ENCODE measurements at regions not wholly inside any gene's neighbourhood (a gene's known extent, or its start where the extent isn't known, plus 50 kb on each side); places are given as distances from the start of the nearest gene placed in this dataset.

- in situ Hi-C loops (cut with HindIII; ENCODE audit: low pct_unique_long_range_greater_than_20kb, low sequenced_read_pairs) (no loop called here), intact Hi-C loops (cut with micrococcal nuclease; ENCODE audit: unreplicated experiment) (no loop called here)
- H3K36me3 ChIP-seq (ENCODE audit: control insufficient read depth, insufficient read depth, low read length): no peaks in the 10 kb centered on the region
- H3K27ac ChIP-seq (ENCODE audit: low read length): no peak overlapping the region
- H3K9me3 ChIP-seq (ENCODE audit: control insufficient read depth, insufficient read depth, low read depth, low read length): no peaks in the 10 kb centered on the region
- POLR2A ChIA-PET: no interaction called here
- H3K4me3 ChIP-seq (ENCODE audit: low read depth in 2 of 2, low read length in 2 of 2): no peak overlapping the region
- CTCF ChIA-PET: no interaction called here
- ATAC-seq (no peak), DNase-seq (ENCODE audit: low read depth, low spot score) (no peak)
- TF ChIP-seq POLR2AphosphoS5 (IDR thresholded peaks at IDR 0.05; ENCODE audit: low read depth, low read length): no peak
- no peak for TF ChIP-seq REST (IDR thresholded peaks at IDR 0.05; ENCODE audit: insufficient read depth in 1 of 2, low read depth in 2 of 2, low read length in 1 of 2)
- no peak for TF ChIP-seq SIN3A (IDR thresholded peaks at IDR 0.05; ENCODE audit: borderline replicate concordance, insufficient read depth, low read depth, low read length)
- no peak for TF ChIP-seq TCF7L2 (IDR thresholded peaks at IDR 0.05; ENCODE audit: low read depth, low read length)
- TF ChIP-seq CTCF (IDR thresholded peaks at IDR 0.05): no peak
- no peaks in the 10 kb centered on the region for H3K27me3 ChIP-seq (ENCODE audit: control insufficient read depth, insufficient read depth, low read length)
- peaks cover 8% of the 10 kb centered on the region; the same call in 1 of the 2 replicates for H3K4me1 ChIP-seq (ENCODE audit: control insufficient read depth, insufficient read depth, low read length)
- BruUV-seq (replicated peaks): no TSS peak
Observed at GRCh38 chr16:85248857-85249256, 136.6 kb upstream of the CIBAR2 start.

- H3K9me3 ChIP-seq (ENCODE audit: control insufficient read depth, insufficient read depth, low read depth, low read length): no peaks in the 10 kb centered on the region
- no peaks in the 10 kb centered on the region for H3K36me3 ChIP-seq (ENCODE audit: control insufficient read depth, insufficient read depth, low read length)
- no peaks in the 10 kb centered on the region for H3K27me3 ChIP-seq (ENCODE audit: control insufficient read depth, insufficient read depth, low read length)
- intact Hi-C loops (cut with micrococcal nuclease; ENCODE audit: unreplicated experiment) (no loop called here), in situ Hi-C loops (cut with HindIII; ENCODE audit: low pct_unique_long_range_greater_than_20kb, low sequenced_read_pairs) (no loop called here)
- ATAC-seq (no peak), DNase-seq (ENCODE audit: low read depth, low spot score) (no peak)
- CTCF ChIA-PET: no interaction called here
- TF ChIP-seq CTCF (IDR thresholded peaks at IDR 0.05) (no peak), SIN3A (IDR thresholded peaks at IDR 0.05; ENCODE audit: borderline replicate concordance, insufficient read depth, low read depth, low read length) (no peak), TCF7L2 (IDR thresholded peaks at IDR 0.05; ENCODE audit: low read depth, low read length) (no peak), REST (IDR thresholded peaks at IDR 0.05; ENCODE audit: insufficient read depth in 1 of 2, low read depth in 2 of 2, low read length in 1 of 2) (no peak), POLR2AphosphoS5 (IDR thresholded peaks at IDR 0.05; ENCODE audit: low read depth, low read length) (no peak)
- no peak overlapping the region for H3K27ac ChIP-seq (ENCODE audit: low read length)
- no peak overlapping the region for H3K4me3 ChIP-seq (ENCODE audit: low read depth in 2 of 2, low read length in 2 of 2)
- peaks cover 8% of the 10 kb centered on the region; the same call in 1 of the 2 replicates for H3K4me1 ChIP-seq (ENCODE audit: control insufficient read depth, insufficient read depth, low read length)
- BruUV-seq (replicated peaks): no TSS peak
- POLR2A ChIA-PET: no interaction called here
Observed at GRCh38 chr16:85249418-85250146, 137.3 kb upstream of the CIBAR2 start.
